HT1080 (cell line): ENCODE measurements at regions not wholly inside any gene's neighbourhood (a gene's known extent, or its start where the extent isn't known, plus 50 kb on each side); places are given as distances from the start of the nearest gene placed in this dataset.

ENCODE experiments used
- DNase-seq: peaks from one replicate; pipeline ENCODE4 v3.0.0-alpha.2; 2015; ENCODE audit warnings: low read depth

DNA sequence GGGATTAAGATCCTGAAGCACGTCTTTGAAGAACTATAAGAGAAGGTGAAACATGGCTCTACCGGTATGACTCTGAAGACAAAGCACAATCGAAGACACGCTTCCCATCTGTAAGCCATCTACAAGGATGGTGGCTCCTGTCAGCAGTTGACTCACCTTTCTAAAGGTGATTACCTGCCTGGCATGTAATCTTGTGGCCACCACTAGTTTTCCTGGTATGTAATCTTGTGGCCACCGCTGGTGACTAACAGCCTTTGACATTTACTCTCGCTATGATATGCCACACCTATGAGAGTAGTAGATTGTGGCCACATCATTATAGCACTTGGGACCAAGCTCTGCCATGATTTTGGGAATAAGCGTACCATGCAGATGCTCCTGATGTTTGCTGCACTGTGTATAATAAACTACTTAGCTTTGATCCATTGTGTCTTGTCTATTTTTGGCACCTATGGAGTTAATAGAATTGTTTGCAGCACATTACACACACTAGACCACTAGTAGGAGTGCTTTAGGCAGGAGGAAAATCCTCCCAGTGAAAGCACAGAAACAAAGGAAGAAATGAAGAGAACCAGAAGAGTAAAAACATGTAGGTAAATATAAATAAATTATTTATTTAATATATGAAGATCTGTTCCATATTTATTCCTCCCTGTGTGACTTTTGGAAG lies 59.8 kb downstream of the VAX1 start:
- no peak for DNase-seq

DNA sequence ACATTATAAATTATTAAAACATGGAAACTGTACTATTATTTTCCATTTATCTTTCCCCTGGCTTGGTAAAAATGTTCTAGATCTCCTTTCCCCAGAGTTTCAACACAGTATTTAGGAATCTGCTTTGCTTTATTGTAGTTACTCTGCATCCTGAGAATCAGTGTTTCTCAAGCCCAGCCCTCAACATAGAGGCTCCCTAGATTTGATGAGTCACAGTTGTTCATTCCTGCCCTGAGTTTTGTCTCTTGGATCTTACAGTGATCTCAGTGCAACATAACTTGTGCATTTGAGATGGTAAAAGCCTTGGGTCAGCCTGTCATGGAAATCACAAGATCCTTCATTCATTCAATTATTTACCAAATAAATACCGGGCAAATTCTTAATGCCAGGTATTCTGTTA lies 63.0 kb downstream of the VAX1 start:
- peak; percentile 51 for DNase-seq

DNA sequence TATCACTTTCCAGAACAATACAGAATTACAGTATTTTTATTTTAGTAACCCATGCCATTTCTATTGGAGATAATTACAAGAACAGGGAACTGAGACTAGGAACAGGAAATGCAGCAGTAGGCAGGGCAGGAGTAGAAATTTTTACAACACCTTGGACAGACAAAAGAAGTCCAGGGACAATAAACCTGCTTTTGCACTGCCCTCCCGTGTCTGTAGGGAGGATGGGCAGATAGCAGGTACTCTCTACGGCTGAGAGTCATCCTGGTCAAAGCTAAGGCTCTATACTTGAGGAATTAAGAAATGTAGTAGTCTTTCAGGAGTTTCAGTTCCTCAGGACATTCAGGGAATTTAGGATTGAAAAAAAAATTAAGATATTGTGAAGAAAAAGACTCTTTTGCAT lies 63.4 kb downstream of the VAX1 start:
- DNase-seq = peak; percentile 8

DNA sequence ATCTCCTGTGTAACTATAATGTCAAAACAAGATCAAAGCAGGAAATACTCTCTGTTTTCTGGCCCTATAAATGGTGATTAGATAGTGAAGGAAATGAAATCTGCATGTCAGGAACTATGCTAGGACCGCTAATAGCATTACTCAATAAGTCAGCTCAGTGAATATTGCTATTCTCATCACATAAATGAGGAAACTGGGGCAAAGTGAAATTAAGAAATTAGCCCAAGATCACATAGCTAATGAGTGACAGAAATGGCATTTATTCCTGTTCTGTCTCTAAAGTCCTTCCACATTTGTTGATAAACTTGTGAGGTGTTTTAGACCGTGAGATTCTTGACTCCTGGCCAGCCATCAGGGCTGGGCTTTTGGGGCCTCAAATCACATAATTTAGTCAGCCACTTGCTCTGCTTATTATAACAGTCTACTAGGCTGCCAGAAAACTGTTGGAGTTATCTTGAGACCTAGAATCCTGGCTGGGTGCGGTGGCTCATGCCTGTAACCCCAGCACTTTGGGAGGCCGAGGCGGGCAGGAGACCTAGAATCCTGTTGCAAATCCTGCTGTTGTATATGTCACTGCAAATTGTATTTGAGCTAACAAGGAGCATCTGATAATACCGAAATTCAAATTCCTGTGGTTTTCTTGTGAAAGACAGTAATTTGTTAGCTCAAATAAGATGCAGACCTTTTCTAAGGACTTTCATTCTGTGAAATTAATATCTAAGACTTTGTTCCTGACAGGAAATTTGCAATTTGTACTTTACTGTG lies 66.5 kb upstream of the SHTN1 start:
- DNase-seq = no peak
